B cell (primary cell): ENCODE measurements at regions not wholly inside any gene's neighbourhood (a gene's known extent, or its start where the extent isn't known, plus 50 kb on each side); places are given as distances from the start of the nearest gene placed in this dataset.

Experiments
- ATAC-seq: fragments of 200-7000 bp; cut with Tn5 transposase; one replicate; pipeline ENCODE4 v1.10.0; 2021; ENCODE audit warnings: low read depth, mild to moderate bottlenecking, moderate number of reproducible peaks, moderate library complexity
- CTCF ChIA-PET: fragments of 350-600 bp; sonication (Branson Sonifier 250); formaldehyde crosslinking; loops from one replicate; lab custom pipeline; 2021; ENCODE audit warnings: antibody characterized with exemption, inconsistent platforms; lab: Charles Lee
- POLR2A ChIA-PET: fragments of 350-600 bp; sonication (Branson Sonifier 250); formaldehyde crosslinking; loops from one replicate; lab custom pipeline; 2021; ENCODE audit warnings: antibody characterized with exemption; lab: Charles Lee
- DNase-seq: peaks from one replicate; pipeline ENCODE4 v3.0.0; 2013
- H2AFZ ChIP-seq: 2 replicates; pipeline ENCODE4 v1.6.1; 2012; ENCODE audit warnings: mild to moderate bottlenecking, low read depth, low read length; ENCODE audit not compliant: insufficient read depth, poor library complexity, severe bottlenecking
- H3K27ac ChIP-seq, 2 donors: 1 replicate in 1 of 2; 2 replicates in 1 of 2; pipeline ENCODE4 v1.5.1; 2012 to 2013; ENCODE audit warnings: low read length in 2 of 2, mild to moderate bottlenecking in 2 of 2, moderate library complexity in 1 of 2
- H3K27me3 ChIP-seq, 4 experiments: fragments of 200-600 bp in 1 of 4; sonication (generic) in 1 of 4; replicated peaks in 1 of 4; 1 replicate in 2 of 4; 2 replicates in 2 of 4; pipeline versions ENCODE4 v1.6.1 to v1.7.0; 2013 to 2016; ENCODE audit warnings: low read length in 3 of 4, mild to moderate bottlenecking in 2 of 4, mixed read lengths in 1 of 4, moderate library complexity in 1 of 4; ENCODE audit not compliant: insufficient read depth in 4 of 4, control insufficient read depth in 3 of 4; ENCODE audit errors: control extremely low read depth in 1 of 4
- H3K36me3 ChIP-seq, 2 experiments: replicated peaks in 1 of 2; 1 replicate in 1 of 2; 2 replicates in 1 of 2; pipeline versions ENCODE4 v1.6.1 to v1.7.1; 2013; ENCODE audit warnings: low read length in 1 of 2; ENCODE audit not compliant: insufficient read depth in 2 of 2, control insufficient read depth in 1 of 2; ENCODE audit errors: control extremely low read depth in 1 of 2, extremely low read depth in 1 of 2
- H3K4me1 ChIP-seq, 2 donors: fragments of 200-600 bp in 1 of 2; sonication (generic) in 1 of 2; 1 replicate in 1 of 2; 2 replicates in 1 of 2; pipeline versions ENCODE4 v1.5.1 to v1.6.1; 2013 to 2017; ENCODE audit warnings: low read length in 2 of 2; ENCODE audit not compliant: control insufficient read depth in 2 of 2, insufficient read depth in 2 of 2
- H3K4me2 ChIP-seq: replicated peaks from 2 replicates; pipeline ENCODE3; 2012; ENCODE audit warnings: mild to moderate bottlenecking, low read depth, low read length; ENCODE audit not compliant: poor library complexity, severe bottlenecking
- H3K4me3 ChIP-seq, 5 experiments: fragments of 200-600 bp in 1 of 5; sonication (generic) in 1 of 5; 1 replicate in 3 of 5; 2 replicates in 2 of 5; pipeline versions ENCODE4 v1.5.1 to v1.7.0; 2011 to 2016; ENCODE audit warnings: low read length in 4 of 5, mild to moderate bottlenecking in 4 of 5, low read depth in 2 of 5, control low read depth in 1 of 5, moderate library complexity in 1 of 5; ENCODE audit not compliant: insufficient read depth in 1 of 5; ENCODE audit errors: control extremely low read depth in 1 of 5, extremely low read depth in 1 of 5
- H3K79me2 ChIP-seq: fragments of 200-600 bp; sonication (generic); one replicate; pipeline ENCODE4 v1.6.0; 2016; ENCODE audit warnings: low read length; ENCODE audit not compliant: control insufficient read depth, insufficient read depth
- H3K9ac ChIP-seq: fragments of 200-600 bp; sonication (generic); 2 replicates; pipeline ENCODE4 v1.6.1; 2017; ENCODE audit warnings: mild to moderate bottlenecking, low read length, moderate library complexity
- H3K9me3 ChIP-seq, 3 donors: one replicate each; pipeline versions ENCODE4 v1.6.1 to v1.7.1; 2013; ENCODE audit warnings: low read length in 2 of 3; ENCODE audit not compliant: control insufficient read depth in 2 of 3, insufficient read depth in 1 of 3; ENCODE audit errors: control extremely low read depth in 1 of 3
- H4K20me1 ChIP-seq: 2 replicates; pipeline ENCODE4 v1.6.0; 2012; ENCODE audit warnings: mild to moderate bottlenecking, low read length; ENCODE audit not compliant: insufficient read depth, control insufficient read depth, poor library complexity, severe bottlenecking
- H3K27ac Mint-ChIP-seq: one replicate; pipeline ENCODE4 v1.8.0; 2021; ENCODE audit warnings: mixed read lengths
- H3K27me3 Mint-ChIP-seq: one replicate; pipeline ENCODE4 v1.8.0; 2021; ENCODE audit warnings: mixed read lengths
- H3K4me1 Mint-ChIP-seq: one replicate; pipeline ENCODE4 v1.8.0; 2021; ENCODE audit warnings: mixed read lengths
- H3K4me3 Mint-ChIP-seq: one replicate; pipeline ENCODE4 v1.8.0; 2021; ENCODE audit warnings: mixed read lengths
- H3K9me3 Mint-ChIP-seq: one replicate; pipeline ENCODE4 v1.8.0; 2022; ENCODE audit warnings: mixed read lengths; ENCODE audit not compliant: insufficient read depth
- EZH2 ChIP-seq: IDR thresholded peaks from 2 replicates; pipeline ENCODE4 v1.6.1; 2012; ENCODE audit warnings: borderline replicate concordance, low read depth, mild to moderate bottlenecking, moderate library complexity, low read length; ENCODE audit not compliant: insufficient read depth, poor library complexity, severe bottlenecking
- WGBS: methylation state at CpG from one replicate; pipeline ENCODE4 v1.1.5; 2013; ENCODE audit warnings: missing lambda C conversion rate; ENCODE audit not compliant: insufficient coverage; 5-methylcytosine and 5-hydroxymethylcytosine counted together
- intact Hi-C: fragments of 100-400 bp; cut with micrococcal nuclease; formaldehyde crosslinking; loops from one replicate; pipeline ENCODE4 v1.10.0; 2022
- TF ChIP-seq, protein P1 (sequence below): fragments of 200-600 bp; IDR thresholded peaks from one replicate; pipeline ENCODE4 v1.8.0; 2022; ENCODE audit warnings: antibody characterized with exemption, mild to moderate bottlenecking

DNA sequence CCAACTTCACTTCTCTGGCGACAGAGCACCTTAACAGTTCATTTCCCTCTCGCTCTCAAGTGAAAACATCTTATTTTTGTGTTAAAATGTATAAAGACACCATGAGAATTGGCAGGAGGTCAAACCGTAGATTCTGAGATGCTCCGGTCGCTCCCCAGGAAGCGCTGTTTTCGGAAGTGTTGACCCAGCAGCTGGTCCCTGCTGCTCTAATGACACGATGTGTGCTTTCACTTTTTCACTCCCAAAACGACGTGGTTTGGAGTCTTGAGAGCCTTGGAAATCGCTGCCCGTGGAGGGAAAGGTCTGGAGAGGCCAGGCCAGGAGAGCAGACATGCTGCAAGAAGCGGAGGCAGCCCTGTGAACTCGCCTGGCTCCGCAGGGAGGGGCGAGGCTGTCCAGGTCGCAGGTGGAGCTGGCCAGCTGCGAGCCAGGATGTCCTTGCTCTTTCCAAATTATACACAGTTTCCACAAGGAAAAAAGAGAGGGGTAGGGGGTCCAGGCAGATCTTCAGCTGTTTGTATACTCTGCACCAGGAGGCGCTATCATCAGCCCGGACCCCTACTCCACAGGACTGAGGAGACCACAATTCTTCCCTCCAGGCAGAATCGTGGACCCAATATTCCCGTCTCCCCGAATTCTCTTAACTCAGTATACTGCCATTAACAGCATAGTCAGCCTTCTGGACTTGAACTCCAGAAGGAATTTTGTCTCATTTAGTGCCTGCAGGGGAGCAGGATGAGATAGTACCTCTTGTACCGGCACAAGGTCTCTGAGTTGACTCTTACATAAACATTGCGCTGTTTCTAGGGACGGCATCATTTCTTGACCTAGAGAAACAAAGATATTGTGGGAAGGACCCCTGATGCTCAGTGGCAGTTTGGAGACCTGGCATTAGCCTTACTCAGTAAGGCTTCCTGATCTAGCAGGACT, 248.6 kb upstream of the ANKRD55 start:
- peak overlapping the region; percentile 83 for H3K4me2 ChIP-seq
- H3K4me1 ChIP-seq, result peaks cover 42 to 57% of the 10 kb centered on the region in 2 donors
- Mint-ChIP-seq H3K27me3 (no peaks in the 10 kb centered on the region), H3K4me1 (peaks cover 41% of the 10 kb centered on the region), H3K9me3 (peaks cover under 1% of the 10 kb centered on the region), H3K27ac (peak overlapping the region; percentile 97), H3K4me3 (peak overlapping the region; percentile 95)
- ChIA-PET POLR2A (interaction anchor here (0.6 to 3.2 kb wide), 11 partner anchors 12 to 337 kb away, joined by 3 to 30 read pairs (median 5); no protein-coding TSS in a partner anchor), CTCF (interaction anchor here (0.8 to 4.9 kb wide), 11 partner anchors 12 to 356 kb away, joined by 3 to 37 read pairs (median 4); partner anchors contain the start of gene MAP3K1)
- DNase-seq, result peak; percentile 72
- ATAC-seq, result peak; percentile 18
- peaks cover 15% of the 10 kb centered on the region for H3K79me2 ChIP-seq
- H2AFZ ChIP-seq, result peak overlapping the region; percentile 80
- H3K27ac ChIP-seq, result peak overlapping the region; percentile 93 to 96
- H3K27me3 ChIP-seq, result no peaks in the 10 kb centered on the region
- peak overlapping the region; percentile 56 to 76 (median 65) for H3K4me3 ChIP-seq
- no peaks in the 10 kb centered on the region for H3K36me3 ChIP-seq
- 11% methylated on average over 20 of the region's 26 CpGs for WGBS
- intact Hi-C loops, result loop anchor here (1.0 to 5.0 kb wide), 10 partner anchors 66 to 484 kb away; partner anchors contain the start of gene MAP3K1
- peak overlapping the region; percentile 69 for H3K9ac ChIP-seq
- no peaks in the 10 kb centered on the region for H4K20me1 ChIP-seq
- peaks cover 0 to 4% (median 0%) of the 10 kb centered on the region in 3 donors for H3K9me3 ChIP-seq
- TF ChIP-seq EZH2, result no peak
- TF ChIP-seq, protein P1, sequence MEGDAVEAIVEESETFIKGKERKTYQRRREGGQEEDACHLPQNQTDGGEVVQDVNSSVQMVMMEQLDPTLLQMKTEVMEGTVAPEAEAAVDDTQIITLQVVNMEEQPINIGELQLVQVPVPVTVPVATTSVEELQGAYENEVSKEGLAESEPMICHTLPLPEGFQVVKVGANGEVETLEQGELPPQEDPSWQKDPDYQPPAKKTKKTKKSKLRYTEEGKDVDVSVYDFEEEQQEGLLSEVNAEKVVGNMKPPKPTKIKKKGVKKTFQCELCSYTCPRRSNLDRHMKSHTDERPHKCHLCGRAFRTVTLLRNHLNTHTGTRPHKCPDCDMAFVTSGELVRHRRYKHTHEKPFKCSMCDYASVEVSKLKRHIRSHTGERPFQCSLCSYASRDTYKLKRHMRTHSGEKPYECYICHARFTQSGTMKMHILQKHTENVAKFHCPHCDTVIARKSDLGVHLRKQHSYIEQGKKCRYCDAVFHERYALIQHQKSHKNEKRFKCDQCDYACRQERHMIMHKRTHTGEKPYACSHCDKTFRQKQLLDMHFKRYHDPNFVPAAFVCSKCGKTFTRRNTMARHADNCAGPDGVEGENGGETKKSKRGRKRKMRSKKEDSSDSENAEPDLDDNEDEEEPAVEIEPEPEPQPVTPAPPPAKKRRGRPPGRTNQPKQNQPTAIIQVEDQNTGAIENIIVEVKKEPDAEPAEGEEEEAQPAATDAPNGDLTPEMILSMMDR, result peak; percentile 52
